ENCODE measurements at regions not wholly inside any gene's neighbourhood (a gene's known extent, or its start where the extent isn't known, plus 50 kb on each side); places are given as distances from the start of the nearest gene placed in this dataset.
"Not testable (repeated sequence)": the region's sequence is repeated elsewhere in the genome, so short reads cannot be mapped to it uniquely, and the experiment has no call there.

GRCh38 chr2:33726415-33726814 is 127.3 kb upstream of the FAM98A start:
- DNase-seq, result no peak

GRCh38 chr2:33723329-33723728 is 124.2 kb upstream of the FAM98A start:
- DNase-seq, result no peak

- no peak for DNase-seq
Measured at GRCh38 chr2:33719067-33719466, 120.0 kb upstream of the FAM98A start.

GRCh38 chr2:33712674-33713073 is 113.6 kb upstream of the FAM98A start:
- DNase-seq, result no peak

- no peak for DNase-seq
Measured at GRCh38 chr2:33709951-33710350, 110.9 kb upstream of the FAM98A start.

DNA sequence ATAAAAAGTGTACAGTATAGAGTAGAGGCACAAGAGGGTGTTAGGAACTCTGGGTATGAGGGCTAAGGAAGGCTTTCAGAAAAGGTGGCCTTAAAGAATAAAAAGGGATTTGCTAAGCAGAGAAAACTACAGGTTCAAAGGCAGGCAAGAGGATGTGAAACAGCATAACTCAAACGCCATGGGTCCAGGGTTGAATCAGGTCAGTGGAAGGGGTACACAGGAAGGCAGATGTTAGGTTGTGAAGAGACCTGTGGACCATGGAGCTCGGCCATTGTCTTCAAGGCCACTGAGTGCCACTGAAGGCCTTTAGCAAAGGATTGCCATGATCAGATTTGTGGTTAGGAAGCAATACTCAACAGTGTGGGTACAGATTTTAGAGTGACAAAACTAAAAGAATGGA is 108.2 kb upstream of the FAM98A start:
- no peak for DNase-seq

DNA sequence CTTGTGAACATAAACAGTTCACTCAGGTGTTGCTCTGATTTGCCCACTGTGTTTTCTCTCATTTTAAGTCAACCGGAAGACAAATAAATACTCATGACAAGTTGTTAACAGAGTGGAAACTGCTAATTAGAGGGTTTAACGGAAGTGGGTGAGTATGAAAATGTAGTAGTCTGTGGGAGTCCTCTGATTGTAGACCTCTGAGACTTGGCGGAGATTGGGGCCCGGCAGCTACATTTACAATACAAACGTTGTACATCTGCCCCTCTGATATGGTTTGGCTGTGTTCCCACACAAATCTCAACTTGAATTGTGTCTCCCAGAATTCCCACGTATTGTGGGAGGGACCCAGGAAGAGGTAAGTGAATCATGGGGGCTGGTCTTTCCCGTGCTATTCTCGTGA is 107.3 kb upstream of the FAM98A start:
- no peak for DNase-seq

- no peak for DNase-seq
Measured at GRCh38 chr2:33704406-33704855, 105.3 kb upstream of the FAM98A start.

- DNase-seq, result no peak
Measured at GRCh38 chr2:33696234-33696633, 97.1 kb upstream of the FAM98A start.

DNA sequence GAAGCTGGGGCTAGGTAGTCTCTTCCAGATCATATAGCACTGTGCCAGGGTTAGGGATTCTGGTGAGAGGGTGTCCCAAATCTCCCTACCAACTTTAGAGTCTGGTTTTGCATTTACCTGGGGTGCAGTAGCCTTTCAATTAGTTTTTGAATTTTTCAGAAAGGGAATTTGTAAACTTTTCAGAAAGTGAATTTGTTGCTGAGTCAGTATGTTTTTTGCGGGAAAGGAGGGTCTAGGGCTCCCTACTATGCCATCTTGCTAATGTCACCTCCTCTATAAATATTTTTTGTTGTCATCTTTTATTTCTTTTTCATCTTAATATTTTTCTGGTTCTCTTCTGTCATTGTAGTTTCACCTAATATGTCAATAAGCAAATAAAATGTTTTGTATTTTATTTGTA is 95.8 kb upstream of the FAM98A start:
- DNase-seq, result no peak

DNA sequence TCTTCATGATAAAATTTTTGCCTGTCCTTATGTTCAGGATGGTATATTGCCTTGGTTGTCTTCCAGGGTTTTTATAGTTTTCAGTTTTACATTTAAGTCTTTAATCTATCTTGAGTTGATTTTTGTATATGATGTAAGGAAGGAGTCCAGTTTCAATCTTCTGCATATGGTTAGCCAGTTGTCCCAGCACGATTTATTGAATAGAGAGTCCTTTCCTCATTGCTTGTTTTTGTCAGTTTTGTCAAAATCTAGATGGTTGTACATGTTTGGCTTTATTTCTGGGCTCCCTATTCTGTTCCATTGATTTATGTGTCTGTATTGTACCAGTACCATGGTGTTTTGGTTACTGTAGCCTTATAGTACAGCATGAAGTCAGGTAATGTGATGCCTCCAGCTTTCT is 91.6 kb upstream of the FAM98A start:
- DNase-seq, result not testable (repeated sequence)

- no peak for DNase-seq
Measured at GRCh38 chr2:33681364-33681757, 82.3 kb upstream of the FAM98A start.

- DNase-seq, result no peak
Measured at GRCh38 chr2:33680644-33681363, 81.7 kb upstream of the FAM98A start.

DNA sequence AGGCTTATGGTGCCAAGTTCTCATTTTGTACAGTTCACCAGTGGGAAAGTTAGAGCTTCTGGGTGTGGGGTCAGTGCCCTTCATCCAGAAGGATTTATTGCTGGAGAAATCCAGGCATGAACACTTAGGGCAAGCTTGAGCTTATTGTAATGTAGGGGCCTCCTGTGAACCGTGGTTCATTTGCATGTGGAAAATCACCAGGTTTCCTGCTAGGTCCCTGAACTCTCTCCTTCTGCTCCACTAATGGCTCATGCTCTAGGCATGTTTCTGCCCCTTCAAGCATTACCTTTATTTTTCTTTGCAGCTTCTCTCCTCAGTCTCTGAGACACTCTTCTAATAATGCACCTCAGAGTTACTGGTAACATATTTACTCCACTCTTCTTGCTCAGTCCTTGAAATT is 79.3 kb upstream of the FAM98A start:
- no peak for DNase-seq

DNA sequence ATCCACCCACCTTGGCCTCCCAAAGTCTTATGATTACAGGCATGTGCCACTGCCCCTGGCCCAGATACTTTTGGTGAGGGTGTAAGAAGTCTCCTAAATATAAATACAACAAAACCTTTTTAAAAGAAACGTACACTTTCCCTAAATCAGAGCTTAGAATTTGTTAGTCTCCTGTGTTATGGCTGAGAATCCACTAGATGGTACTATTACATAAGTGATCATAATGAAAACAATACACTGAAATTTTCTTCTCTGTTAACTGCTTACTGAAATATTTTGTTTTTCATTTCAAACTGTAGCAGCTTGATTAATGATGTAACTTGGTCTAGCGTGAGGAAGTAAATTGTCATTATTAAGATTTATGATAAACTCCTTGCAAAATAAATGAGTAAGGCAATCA is 74.8 kb upstream of the FAM98A start:
- no peak for DNase-seq

DNA sequence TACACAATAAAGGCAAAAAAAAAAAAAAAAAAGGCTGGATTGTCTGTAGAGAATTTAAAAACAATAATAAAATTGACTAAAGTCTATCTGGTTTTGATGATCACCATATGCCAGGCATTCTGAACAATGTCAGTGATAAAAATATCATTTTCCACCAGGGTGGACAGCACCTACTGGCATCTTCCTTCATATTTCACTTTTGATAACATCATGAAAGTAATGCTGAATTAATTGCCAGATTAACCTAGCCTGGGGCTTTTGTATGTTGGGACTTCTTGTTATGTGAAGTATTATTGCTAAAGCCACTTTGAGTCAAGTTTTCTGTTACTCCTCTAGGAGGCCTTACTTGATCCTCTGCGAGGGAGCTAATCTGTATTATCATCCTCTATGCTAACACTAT is 73.8 kb upstream of the FAM98A start:
- DNase-seq, result no peak

DNA sequence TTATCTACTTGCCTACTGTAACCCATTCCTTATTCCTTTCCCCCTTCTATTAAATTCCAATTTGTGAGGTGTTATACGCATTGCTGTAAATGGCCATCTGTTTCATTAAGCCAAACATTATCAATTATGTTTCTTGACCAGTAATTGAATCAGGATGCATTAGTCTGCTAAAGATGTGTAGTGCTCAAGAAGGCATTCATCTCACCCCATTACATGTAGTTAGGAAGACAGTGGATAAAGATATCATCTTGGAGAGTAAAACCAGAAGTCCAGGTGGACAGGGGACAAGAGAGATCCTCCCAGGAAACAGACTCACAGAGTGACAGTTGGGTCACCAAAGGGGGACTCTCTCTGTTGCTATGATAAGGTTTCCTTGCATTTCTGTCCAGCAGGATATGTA is 73.3 kb upstream of the FAM98A start:
- no peak for DNase-seq

DNA sequence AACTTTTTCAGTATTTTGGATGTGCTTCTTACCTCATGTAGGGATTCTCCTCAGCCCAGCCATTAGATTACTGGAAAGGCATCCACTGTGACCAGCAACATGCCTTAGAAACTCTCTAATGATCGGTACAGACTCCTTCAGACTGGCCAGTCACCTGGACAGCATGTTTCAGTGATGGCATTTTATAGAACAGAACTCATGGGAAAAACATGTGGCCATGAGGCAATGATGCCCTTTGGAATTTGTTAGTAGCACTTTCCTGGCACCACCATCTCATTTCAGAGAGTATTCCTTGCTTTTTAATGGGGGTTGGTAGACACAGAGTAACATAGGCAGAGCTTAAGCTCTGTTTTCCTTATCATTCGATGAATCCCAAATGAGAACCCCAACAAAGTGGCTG is 72.1 kb upstream of the FAM98A start:
- DNase-seq, result no peak

DNA sequence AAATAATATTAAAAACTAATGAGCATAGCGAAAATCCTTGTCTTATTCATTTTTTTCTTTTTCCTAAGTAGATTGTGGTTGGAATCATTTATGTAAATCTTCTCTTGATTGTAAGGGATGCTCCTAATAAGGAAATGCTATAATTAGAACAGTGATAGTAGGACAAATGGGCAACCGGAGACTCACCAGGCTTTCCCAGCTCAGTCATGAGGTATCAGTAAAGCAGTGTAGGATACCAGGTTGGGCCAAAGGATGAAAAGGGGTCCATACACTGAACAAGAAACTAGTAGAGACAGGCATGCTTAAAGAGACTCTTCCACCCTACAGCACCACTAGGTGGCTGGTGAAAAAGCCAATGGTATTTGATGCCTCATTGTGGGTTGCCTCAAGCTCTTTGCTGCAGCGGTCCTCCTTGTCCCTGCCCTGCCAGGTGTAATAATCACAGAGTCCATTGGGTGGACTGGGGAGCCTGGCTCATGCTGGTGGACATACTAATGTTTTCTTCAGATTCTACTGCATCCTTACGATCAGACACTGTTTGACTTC is 71.4 kb upstream of the FAM98A start:
- DNase-seq, result no peak

DNA sequence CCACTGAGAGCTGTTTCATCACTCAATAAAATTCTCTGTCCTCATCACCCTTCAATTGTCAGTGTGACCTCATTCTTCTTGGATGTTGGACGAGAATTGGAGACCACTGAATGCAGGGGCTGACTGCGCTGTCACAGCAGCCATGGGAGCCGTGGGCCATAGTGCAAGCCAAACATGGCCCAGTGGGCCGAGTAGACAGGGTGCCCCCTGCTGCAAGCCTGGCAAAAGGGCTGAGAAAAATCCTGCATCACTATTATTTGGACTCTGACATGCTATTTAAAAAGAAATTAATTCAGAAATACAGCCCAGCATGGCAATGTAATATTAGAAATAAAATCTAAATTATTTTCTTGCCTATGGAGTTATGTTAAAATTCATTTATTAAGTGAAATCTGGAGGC is 67.8 kb upstream of the FAM98A start:
- DNase-seq, result no peak

DNA sequence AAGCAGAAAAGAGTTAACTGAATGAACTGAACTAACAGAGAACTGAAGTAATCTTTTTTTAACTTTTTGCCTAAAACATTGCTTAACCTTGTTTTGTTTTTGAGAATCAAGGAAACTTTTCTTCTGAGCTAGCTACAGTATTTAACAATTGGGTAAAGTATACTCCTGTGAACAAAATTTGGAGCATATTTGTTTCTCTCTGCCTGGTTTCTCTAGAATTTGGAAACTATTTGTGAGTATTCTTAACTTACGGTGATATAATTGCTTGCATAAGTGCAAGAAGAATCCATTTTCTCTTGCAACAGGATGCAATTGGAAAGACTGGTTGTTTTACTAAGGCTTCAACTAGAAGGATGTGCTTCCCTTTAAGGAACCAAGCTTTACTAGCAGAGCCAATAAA is 65.9 kb upstream of the FAM98A start:
- no peak for DNase-seq

GRCh38 chr2:33660416-33661123 is 61.5 kb upstream of the FAM98A start:
- no peak for DNase-seq

DNA sequence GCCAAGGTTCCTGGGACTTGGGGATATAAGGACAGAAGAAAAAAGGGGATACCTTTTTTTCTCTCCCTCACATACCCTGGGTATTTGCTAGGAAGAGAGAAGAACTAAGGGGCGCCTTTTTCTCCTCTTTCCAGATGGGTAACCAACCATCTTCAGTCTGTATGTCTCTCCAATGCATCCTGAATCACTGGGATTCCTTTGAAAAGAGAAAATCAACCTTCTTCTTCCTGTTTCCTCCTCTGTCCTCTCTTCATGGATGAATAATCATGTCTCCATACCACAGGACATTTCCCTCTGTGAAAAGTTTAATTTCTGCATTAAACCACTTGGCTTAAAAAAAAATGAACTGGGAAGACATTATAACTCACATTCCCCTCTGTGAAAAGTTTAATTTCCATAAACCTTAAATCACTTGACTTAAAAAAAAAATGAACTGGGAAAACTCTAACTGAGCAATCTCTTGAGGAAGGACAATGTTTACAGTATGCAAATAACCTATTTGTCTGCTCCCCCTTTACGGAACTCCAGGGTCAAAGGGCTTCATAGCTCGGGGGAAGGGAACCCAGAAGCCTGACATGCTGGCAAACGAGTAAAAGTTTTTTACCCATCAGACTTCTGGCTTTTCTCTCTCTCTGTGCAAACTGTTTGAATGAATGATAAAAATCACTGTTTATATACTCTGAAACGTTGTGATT is 56.7 kb upstream of the FAM98A start:
- DNase-seq, result no peak

- DNase-seq, result no peak
Measured at GRCh38 chr2:33652830-33653229, 53.7 kb upstream of the FAM98A start.

Data from effector CD4-positive, alpha-beta T cell (primary cell).